ENCODE measurements at regions not wholly inside any gene's neighbourhood (a gene's known extent, or its start where the extent isn't known, plus 50 kb on each side); places are given as distances from the start of the nearest gene placed in this dataset.

- TF ChIP-seq, protein P1, sequence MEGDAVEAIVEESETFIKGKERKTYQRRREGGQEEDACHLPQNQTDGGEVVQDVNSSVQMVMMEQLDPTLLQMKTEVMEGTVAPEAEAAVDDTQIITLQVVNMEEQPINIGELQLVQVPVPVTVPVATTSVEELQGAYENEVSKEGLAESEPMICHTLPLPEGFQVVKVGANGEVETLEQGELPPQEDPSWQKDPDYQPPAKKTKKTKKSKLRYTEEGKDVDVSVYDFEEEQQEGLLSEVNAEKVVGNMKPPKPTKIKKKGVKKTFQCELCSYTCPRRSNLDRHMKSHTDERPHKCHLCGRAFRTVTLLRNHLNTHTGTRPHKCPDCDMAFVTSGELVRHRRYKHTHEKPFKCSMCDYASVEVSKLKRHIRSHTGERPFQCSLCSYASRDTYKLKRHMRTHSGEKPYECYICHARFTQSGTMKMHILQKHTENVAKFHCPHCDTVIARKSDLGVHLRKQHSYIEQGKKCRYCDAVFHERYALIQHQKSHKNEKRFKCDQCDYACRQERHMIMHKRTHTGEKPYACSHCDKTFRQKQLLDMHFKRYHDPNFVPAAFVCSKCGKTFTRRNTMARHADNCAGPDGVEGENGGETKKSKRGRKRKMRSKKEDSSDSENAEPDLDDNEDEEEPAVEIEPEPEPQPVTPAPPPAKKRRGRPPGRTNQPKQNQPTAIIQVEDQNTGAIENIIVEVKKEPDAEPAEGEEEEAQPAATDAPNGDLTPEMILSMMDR (IDR thresholded peaks at IDR 0.05), result no peak
- TF ChIP-seq POLR2A (IDR thresholded peaks at IDR 0.05), result no peak
Observed at GRCh38 chr5:14977058-14977685, 105.6 kb upstream of the ANKH start.

All from esophagus squamous epithelium (tissue), 4 donors.